Trophoblast cell (in vitro differentiated cells and primary cell): ENCODE measurements at regions not wholly inside any gene's neighbourhood (a gene's known extent, or its start where the extent isn't known, plus 50 kb on each side); places are given as distances from the start of the nearest gene placed in this dataset.

Experiments used
- DNase-seq, 2 donors: peaks; one replicate each; pipeline ENCODE4 v3.0.0-alpha.2; 2016
- H2AFZ ChIP-seq: 2 replicates; pipeline ENCODE4 v1.6.1; 2013; ENCODE audit warnings: low read length, moderate library complexity, mild to moderate bottlenecking; ENCODE audit not compliant: insufficient read depth, poor library complexity
- H2AK5ac ChIP-seq: 2 replicates; pipeline ENCODE4 v1.6.1; 2013; ENCODE audit warnings: mild to moderate bottlenecking, low read length
- H2BK120ac ChIP-seq: 2 replicates; pipeline ENCODE4 v1.6.1; 2013; ENCODE audit warnings: low read length, mild to moderate bottlenecking, moderate library complexity; ENCODE audit not compliant: insufficient read depth, poor library complexity
- H2BK12ac ChIP-seq: 2 replicates; pipeline ENCODE4 v1.6.1; 2013; ENCODE audit warnings: mild to moderate bottlenecking, low read length, moderate library complexity
- H2BK5ac ChIP-seq: 2 replicates; pipeline ENCODE4 v1.6.1; 2013; ENCODE audit warnings: low read length, low read depth, moderate library complexity, mild to moderate bottlenecking; ENCODE audit not compliant: poor library complexity
- H3K14ac ChIP-seq: 2 replicates; pipeline ENCODE4 v1.6.1; 2013; ENCODE audit warnings: mild to moderate bottlenecking, low read length
- H3K18ac ChIP-seq: 2 replicates; pipeline ENCODE4 v1.6.1; 2013; ENCODE audit warnings: mild to moderate bottlenecking, low read length
- H3K23ac ChIP-seq: 2 replicates; pipeline ENCODE4 v1.6.1; 2013; ENCODE audit warnings: low read length
- H3K27ac ChIP-seq: 2 replicates; pipeline ENCODE4 v1.5.1; 2013; ENCODE audit warnings: low read depth, mild to moderate bottlenecking, inconsistent platforms, low read length, moderate library complexity
- H3K27me3 ChIP-seq: 2 replicates; pipeline ENCODE4 v1.6.1; 2013; ENCODE audit warnings: inconsistent platforms, mild to moderate bottlenecking, low read length, moderate library complexity; ENCODE audit not compliant: insufficient read depth
- H3K36me3 ChIP-seq, 2 experiments: 1 replicate in 1 of 2; 2 replicates in 1 of 2; pipeline ENCODE4 v1.6.1; 2013; ENCODE audit warnings: low read length in 2 of 2, mild to moderate bottlenecking in 2 of 2, moderate library complexity in 1 of 2; ENCODE audit not compliant: insufficient read depth in 2 of 2, control insufficient read depth in 1 of 2
- H3K4ac ChIP-seq: 2 replicates; pipeline ENCODE4 v1.6.1; 2013; ENCODE audit warnings: low read depth, mild to moderate bottlenecking, low read length, moderate library complexity
- H3K4me1 ChIP-seq, 2 experiments: 1 replicate in 1 of 2; 2 replicates in 1 of 2; pipeline ENCODE4 v1.6.1; 2013; ENCODE audit warnings: low read length in 2 of 2, mild to moderate bottlenecking in 2 of 2, moderate library complexity in 1 of 2; ENCODE audit not compliant: insufficient read depth in 2 of 2, control insufficient read depth in 1 of 2
- H3K4me2 ChIP-seq: 2 replicates; pipeline ENCODE4 v1.6.1; 2013; ENCODE audit warnings: inconsistent platforms, mild to moderate bottlenecking, low read length, moderate library complexity
- H3K4me3 ChIP-seq: 2 replicates; pipeline ENCODE4 v1.5.1; 2013; ENCODE audit warnings: mild to moderate bottlenecking, low read depth, low read length, inconsistent platforms
- H3K79me1 ChIP-seq: one replicate; pipeline ENCODE4 v1.6.1; 2013; ENCODE audit warnings: low read length
- H3K79me2 ChIP-seq: 2 replicates; pipeline ENCODE4 v1.6.1; 2013; ENCODE audit warnings: low read length, mild to moderate bottlenecking; ENCODE audit not compliant: control insufficient read depth, insufficient read depth, poor library complexity
- H3K9ac ChIP-seq: 2 replicates; pipeline ENCODE4 v1.6.1; 2013; ENCODE audit warnings: mild to moderate bottlenecking, low read length
- H3K9me3 ChIP-seq: 2 replicates; pipeline ENCODE4 v1.6.1; 2013; ENCODE audit warnings: low read depth, mild to moderate bottlenecking, control low read depth, inconsistent platforms, low read length; ENCODE audit not compliant: insufficient read depth
- H4K12ac ChIP-seq: 2 replicates; pipeline ENCODE4 v1.6.1; 2013; ENCODE audit warnings: low read depth, mild to moderate bottlenecking, low read length, moderate library complexity
- H4K8ac ChIP-seq: 2 replicates; pipeline ENCODE4 v1.6.1; 2013; ENCODE audit warnings: low read depth, mild to moderate bottlenecking, low read length, moderate library complexity
- H4K91ac ChIP-seq: one replicate; pipeline ENCODE4 v1.6.1; 2013; ENCODE audit warnings: low read depth, mild to moderate bottlenecking, low read length, moderate library complexity
- WGBS: extraction: QIAGEN DNeasy Blood & Tissue Kit; methylation state at CpG from one replicate; pipeline ENCODE4 v1.1.7; 2013; ENCODE audit warnings: missing lambda C conversion rate; ENCODE audit not compliant: insufficient read length, insufficient coverage; ENCODE audit errors: extremely low coverage; 5-methylcytosine and 5-hydroxymethylcytosine counted together

DNA sequence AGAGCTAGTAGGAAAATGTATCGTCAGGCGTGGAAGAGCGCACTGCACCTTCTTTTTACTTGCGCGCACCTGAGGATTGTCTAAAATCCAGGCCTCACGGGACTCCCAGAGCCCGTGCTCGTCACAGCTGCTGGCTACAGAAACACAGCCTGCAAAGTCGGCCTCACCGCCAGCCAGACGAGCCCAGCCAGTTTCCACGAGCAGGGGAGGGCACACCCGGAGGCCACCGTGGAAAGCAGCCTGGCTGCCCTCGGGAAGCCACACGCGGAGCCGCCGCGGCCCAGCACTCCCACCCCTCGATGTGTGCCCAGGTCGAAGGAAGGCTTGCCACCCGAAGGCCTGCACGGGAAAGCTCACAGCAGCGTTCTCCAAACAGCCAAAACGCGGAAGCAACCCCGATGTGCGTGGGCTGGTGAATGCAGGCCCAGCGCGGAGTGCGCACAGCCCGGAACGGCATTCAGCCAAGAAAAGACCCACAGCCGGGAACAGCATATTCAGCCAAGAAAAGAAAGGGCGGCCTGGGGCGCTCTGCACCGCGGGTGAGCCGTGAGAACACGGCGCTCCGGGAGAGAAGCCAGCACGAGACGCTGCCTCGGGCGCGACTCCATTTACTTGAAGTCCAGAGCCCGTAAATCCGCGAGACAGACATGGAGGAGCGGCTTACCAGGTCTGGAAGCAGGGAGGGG lies 53.9 kb upstream of the SALL3 start:
- Histone ChIP-seq H3K23ac (no peak overlapping the region), H3K9me3 (peaks cover 7% of the 10 kb centered on the region), H2AFZ (no peak overlapping the region), H3K4me3 (no peak overlapping the region), H3K27me3 (no peaks in the 10 kb centered on the region), H2BK12ac (no peak overlapping the region), H4K12ac (no peak overlapping the region), H4K91ac (no peak overlapping the region), H2BK5ac (no peak overlapping the region), H3K79me1 (no peaks in the 10 kb centered on the region), H2AK5ac (no peak overlapping the region), H3K27ac (no peak overlapping the region), H3K4ac (no peak overlapping the region), H3K4me1 (no peaks in the 10 kb centered on the region), H3K36me3 (no peaks in the 10 kb centered on the region), H3K4me2 (no peak overlapping the region), H3K9ac (no peak overlapping the region), H3K14ac (no peak overlapping the region), H2BK120ac (no peak overlapping the region), H3K18ac (no peak overlapping the region), H4K8ac (no peak overlapping the region), H3K79me2 (no peaks in the 10 kb centered on the region)
- DNase-seq, result no peak
- WGBS, result no CpG with 5 or more reads among the region's 52 CpGs

DNA sequence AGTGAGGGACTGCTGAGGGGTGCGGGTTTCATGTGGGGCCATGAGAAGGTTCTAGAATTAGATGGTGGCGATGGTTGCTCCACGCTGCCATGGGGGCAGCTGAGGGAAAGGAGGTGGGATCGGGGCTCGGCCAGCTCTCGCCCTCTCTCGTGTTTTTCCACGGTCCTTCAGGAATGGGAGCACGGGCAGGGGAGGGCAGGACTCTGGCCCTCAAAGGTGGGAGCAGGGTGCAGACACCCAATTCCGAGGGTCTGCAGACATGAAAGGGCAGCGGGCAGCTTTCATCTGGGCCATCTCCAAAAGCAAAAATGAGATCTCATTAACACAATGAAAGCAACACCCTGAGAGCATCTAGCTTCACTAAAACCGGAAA lies 53.4 kb upstream of the SALL3 start:
- Histone ChIP-seq H3K4ac (no peak overlapping the region), H2BK5ac (no peak overlapping the region), H2AK5ac (no peak overlapping the region), H3K27me3 (no peaks in the 10 kb centered on the region), H3K27ac (no peak overlapping the region), H4K91ac (no peak overlapping the region), H3K23ac (no peak overlapping the region), H4K8ac (no peak overlapping the region), H3K18ac (no peak overlapping the region), H3K79me2 (no peaks in the 10 kb centered on the region), H2AFZ (no peak overlapping the region), H3K4me1 (no peaks in the 10 kb centered on the region), H3K79me1 (no peaks in the 10 kb centered on the region), H3K4me3 (no peak overlapping the region), H4K12ac (no peak overlapping the region), H3K14ac (no peak overlapping the region), H2BK120ac (no peak overlapping the region), H3K9me3 (peaks cover 5% of the 10 kb centered on the region), H3K36me3 (no peaks in the 10 kb centered on the region), H2BK12ac (no peak overlapping the region), H3K4me2 (no peak overlapping the region), H3K9ac (no peak overlapping the region)
- no CpG with 5 or more reads among the region's 12 CpGs for WGBS
- no peak for DNase-seq

DNA sequence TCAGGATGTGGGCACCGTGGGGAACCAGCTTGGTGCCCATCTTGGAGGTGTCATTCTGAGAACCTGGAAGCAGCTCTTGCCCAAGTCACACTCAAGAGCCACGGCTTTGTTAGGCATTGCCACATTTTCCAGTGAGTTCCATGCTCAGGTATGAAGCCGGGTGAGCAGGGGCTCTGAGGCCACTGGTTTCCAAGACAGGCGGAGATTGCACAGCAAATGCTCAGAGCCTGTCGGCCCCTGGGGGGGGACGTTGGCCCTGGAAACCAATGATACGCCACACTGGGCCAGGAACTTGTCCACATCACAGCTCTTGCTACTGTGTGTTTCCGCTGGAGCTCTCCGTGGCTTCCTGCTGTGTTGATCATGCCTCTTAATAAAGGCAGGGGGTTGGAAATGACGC lies 52.5 kb upstream of the SALL3 start:
- no peaks in the 10 kb centered on the region for H3K79me1 ChIP-seq
- H3K14ac ChIP-seq, result no peak overlapping the region
- H3K27ac ChIP-seq, result no peak overlapping the region
- no peaks in the 10 kb centered on the region for H3K36me3 ChIP-seq
- no peaks in the 10 kb centered on the region for H3K79me2 ChIP-seq
- no peak overlapping the region for H3K4me3 ChIP-seq
- no peak overlapping the region for H4K12ac ChIP-seq
- no peak overlapping the region for H2BK12ac ChIP-seq
- H2BK5ac ChIP-seq, result no peak overlapping the region
- H3K4ac ChIP-seq, result no peak overlapping the region
- H4K8ac ChIP-seq, result no peak overlapping the region
- H2BK120ac ChIP-seq, result no peak overlapping the region
- H3K27me3 ChIP-seq, result no peaks in the 10 kb centered on the region
- H3K23ac ChIP-seq, result no peak overlapping the region
- H4K91ac ChIP-seq, result no peak overlapping the region
- H3K9ac ChIP-seq, result no peak overlapping the region
- H2AK5ac ChIP-seq, result no peak overlapping the region
- DNase-seq, result no peak
- H3K4me2 ChIP-seq, result no peak overlapping the region
- no CpG with 5 or more reads among the region's 10 CpGs for whole genome bisulfite sequencing
- no peak overlapping the region for H2AFZ ChIP-seq
- H3K18ac ChIP-seq, result no peak overlapping the region
- peaks cover 5% of the 10 kb centered on the region for H3K9me3 ChIP-seq
- no peaks in the 10 kb centered on the region for H3K4me1 ChIP-seq

- no peaks in the 10 kb centered on the region for H3K4me1 ChIP-seq
- no peak overlapping the region for H3K14ac ChIP-seq
- no peaks in the 10 kb centered on the region for H3K36me3 ChIP-seq
- H4K12ac ChIP-seq, result no peak overlapping the region
- WGBS, result no CpG with 5 or more reads among the region's 11 CpGs
- H3K4me2 ChIP-seq, result no peak overlapping the region
- H3K4me3 ChIP-seq, result no peak overlapping the region
- H3K79me1 ChIP-seq, result no peaks in the 10 kb centered on the region
- H3K27me3 ChIP-seq, result no peaks in the 10 kb centered on the region
- H2BK120ac ChIP-seq, result no peak overlapping the region
- no peak overlapping the region for H2BK5ac ChIP-seq
- no peak overlapping the region for H3K18ac ChIP-seq
- no peak overlapping the region for H2AK5ac ChIP-seq
- no peak for DNase-seq
- H3K9me3 ChIP-seq, result peaks cover 5% of the 10 kb centered on the region
- H2BK12ac ChIP-seq, result no peak overlapping the region
- no peak overlapping the region for H4K8ac ChIP-seq
- no peak overlapping the region for H3K4ac ChIP-seq
- no peak overlapping the region for H2AFZ ChIP-seq
- no peaks in the 10 kb centered on the region for H3K79me2 ChIP-seq
- H3K23ac ChIP-seq, result no peak overlapping the region
- H4K91ac ChIP-seq, result no peak overlapping the region
- no peak overlapping the region for H3K27ac ChIP-seq
- H3K9ac ChIP-seq, result no peak overlapping the region
Measured at GRCh38 chr18:78927616-78928015, 52.0 kb upstream of the SALL3 start.
